ENCODE measurements at regions not wholly inside any gene's neighbourhood (a gene's known extent, or its start where the extent isn't known, plus 50 kb on each side); places are given as distances from the start of the nearest gene placed in this dataset.

GRCh38 chr9:12461763-12462460 lies 231.3 kb upstream of the TYRP1 start:
- no peak for ATAC-seq (ENCODE audit: poor library complexity)
- DNase-seq, result no peak
- intact Hi-C loops (cut with DNase I), result no loop called here

DNA sequence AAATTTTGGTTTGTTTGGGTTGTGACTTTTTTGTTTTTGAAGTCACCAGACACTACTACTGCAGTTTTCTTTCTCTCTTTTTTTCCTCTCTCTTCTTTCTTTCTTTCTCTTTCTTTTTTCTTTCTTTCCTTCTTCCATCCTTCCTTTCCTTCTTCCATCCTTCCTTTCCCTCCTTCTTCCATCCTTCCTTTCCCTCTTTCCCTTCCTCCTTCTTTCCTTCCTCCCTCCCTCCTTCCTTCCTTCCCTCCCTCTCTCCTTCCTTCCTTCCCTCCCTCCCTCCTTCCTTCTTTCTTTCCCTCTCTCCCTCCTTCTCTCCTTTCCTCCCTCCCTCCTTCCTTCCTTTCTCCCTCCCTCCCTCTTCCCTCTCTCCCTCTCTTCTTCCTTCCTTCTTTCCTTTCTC lies 230.3 kb upstream of the TYRP1 start:
- intact Hi-C loops (cut with DNase I), result no loop called here
- ATAC-seq (ENCODE audit: poor library complexity) (no peak), DNase-seq (no peak)

DNA sequence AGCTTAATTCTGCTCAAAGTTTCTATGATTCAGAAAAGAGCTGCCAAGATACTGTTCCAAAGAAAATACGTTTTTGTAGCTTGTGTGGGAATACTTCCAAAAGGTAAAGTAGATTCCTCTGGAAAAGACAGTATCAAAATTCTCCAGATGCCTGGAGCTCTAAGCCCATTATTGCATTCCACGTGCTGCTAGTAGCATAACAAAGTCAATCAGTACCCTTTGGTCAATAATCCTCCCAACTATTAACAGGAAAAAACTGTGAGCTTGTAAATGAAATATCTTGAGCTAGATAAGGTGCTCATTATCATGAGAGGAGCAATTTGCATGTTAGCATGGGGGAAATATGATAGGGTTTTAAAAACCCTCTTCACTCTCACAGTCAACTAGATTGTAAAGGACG lies 229.5 kb upstream of the TYRP1 start:
- DNase-seq (no peak), ATAC-seq (ENCODE audit: poor library complexity) (no peak)
- intact Hi-C loops (cut with DNase I), result no loop called here

DNA sequence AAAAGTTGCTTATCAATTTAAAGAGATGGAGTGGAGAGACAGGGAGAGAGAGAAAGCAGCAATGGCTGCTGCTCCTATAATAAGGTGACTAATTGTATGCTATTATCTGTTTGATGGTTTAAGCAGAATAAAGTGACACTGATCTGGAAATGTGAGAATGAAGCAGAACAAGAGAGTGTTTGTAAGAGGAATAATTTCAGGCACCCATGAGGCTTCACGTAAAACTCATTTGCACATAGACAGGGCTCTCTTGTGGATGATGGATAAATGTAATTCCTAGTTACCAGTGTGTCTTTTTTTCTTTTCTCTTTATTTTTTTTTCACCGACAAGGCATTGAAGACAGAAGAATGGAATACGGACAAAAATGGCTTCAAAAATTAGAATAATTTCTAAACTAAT lies 228.8 kb upstream of the TYRP1 start:
- ATAC-seq (ENCODE audit: poor library complexity), result no peak
- no peak for DNase-seq
- intact Hi-C loops (cut with DNase I), result no loop called here

- DNase-seq (no peak), ATAC-seq (ENCODE audit: poor library complexity) (no peak)
- intact Hi-C loops (cut with DNase I), result no loop called here
Measured at GRCh38 chr9:12464910-12465512, 228.2 kb upstream of the TYRP1 start.

DNA sequence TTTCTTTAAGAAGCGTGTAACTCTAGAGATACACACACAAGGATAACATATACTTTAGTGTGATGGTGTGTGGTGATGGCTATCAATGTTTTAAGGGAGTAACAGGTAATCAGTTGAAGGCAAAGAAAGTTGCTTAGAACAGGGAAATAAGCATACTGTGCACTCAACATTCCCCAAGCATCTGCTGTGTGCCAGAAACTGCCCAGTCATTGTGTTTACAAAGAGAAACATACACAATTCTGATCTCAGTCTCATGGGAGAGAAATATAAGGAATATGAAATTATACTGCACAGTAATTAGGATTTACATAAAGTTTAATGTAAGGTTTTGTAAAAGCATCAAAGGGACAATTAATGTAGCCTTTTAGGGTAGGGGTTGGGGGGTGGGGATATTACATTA lies 224.1 kb upstream of the TYRP1 start:
- DNase-seq (no peak), ATAC-seq (ENCODE audit: poor library complexity) (no peak)
- intact Hi-C loops (cut with DNase I), result no loop called here

DNA sequence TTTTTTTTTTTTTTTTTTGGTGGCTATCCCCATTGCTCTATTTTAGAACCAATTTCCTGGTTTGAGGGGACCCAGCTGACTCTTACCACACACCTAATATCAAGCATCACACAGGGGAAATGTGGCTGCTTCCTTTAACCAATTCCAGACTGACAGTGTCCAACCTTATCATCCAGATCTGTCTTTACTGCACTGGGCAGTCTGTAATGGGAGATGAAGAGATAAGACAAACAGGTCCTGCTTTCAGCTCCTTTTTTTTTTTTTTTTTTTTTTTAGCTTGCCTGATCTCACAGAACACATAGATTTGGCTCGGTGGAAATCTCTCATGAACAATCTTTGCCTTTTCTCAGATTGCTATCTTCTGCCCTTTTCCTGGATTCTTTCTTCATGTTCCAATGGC lies 198.8 kb upstream of the TYRP1 start:
- no peak for DNase-seq
- ATAC-seq (ENCODE audit: poor library complexity), result no peak

DNA sequence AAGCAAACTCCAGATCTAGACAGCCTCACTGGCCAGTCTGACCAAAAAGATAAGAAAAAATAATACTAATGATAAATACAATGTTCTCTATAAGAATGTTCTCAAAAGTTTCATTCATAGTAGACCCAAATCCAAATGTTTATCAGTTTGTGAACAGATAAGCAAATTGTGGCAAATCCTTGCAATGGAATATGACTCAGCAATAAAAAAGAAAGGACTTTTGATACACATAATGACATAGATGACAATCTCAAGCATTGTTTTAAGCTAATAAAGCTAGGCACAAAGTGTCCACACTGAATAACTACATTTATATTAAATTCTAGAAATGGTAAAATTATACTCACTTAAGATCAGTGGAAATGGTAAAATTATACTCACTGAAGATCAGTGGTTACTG lies 195.4 kb upstream of the TYRP1 start:
- ATAC-seq (ENCODE audit: poor library complexity) (no peak), DNase-seq (no peak)
- intact Hi-C loops (cut with DNase I), result no loop called here

More for the DNA sequence above, 198.8 kb upstream of the TYRP1 start:
- intact Hi-C loops (cut with DNase I), result no loop called here

DNA sequence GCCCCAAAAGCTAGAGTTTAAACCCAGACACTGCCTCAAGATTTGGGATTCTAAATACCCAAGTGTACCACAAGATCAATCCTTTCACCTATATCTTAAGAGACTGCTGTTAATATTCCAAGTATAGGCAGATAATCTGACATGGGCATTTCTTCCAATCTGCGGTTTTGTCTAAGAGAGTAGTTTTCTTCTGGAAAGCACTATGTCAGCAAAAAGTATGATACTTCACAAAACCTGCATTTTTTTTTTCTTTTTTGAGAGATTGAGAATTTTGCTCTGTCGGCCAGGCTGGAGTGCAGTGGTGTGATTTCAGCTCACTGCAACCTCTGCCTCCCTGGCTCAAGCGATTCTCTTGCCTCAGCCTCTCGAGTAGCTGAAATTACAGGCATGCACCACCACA lies 190.7 kb upstream of the TYRP1 start:
- DNase-seq, result no peak
- ATAC-seq (ENCODE audit: poor library complexity), result no peak
- intact Hi-C loops (cut with DNase I), result no loop called here

GRCh38 chr9:12503606-12504122 lies 189.5 kb upstream of the TYRP1 start:
- intact Hi-C loops (cut with DNase I), result no loop called here
- DNase-seq, result no peak
- ATAC-seq (ENCODE audit: poor library complexity), result no peak

DNA sequence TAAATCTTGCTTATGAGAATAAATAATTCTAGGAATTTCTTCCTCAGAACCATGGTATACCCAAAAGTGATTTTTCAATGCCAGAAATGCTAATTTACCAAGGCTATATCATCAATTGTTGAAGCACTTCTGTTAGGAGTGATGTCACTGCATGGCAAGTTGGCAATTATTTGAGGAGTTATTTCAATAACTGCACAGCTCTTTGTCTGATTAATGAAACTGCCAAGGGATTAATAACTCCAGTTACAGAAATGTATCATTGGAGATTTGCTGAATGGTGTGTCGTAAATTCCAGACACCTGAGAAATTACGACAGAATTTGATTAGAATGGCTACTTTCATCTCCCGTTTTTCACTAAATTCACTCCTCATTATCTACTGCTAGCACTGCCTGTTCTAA lies 182.6 kb upstream of the TYRP1 start:
- DNase-seq (no peak), ATAC-seq (ENCODE audit: poor library complexity) (no peak)
- intact Hi-C loops (cut with DNase I), result no loop called here

- no peak for DNase-seq
- no peak for ATAC-seq (ENCODE audit: poor library complexity)
- intact Hi-C loops (cut with DNase I), result no loop called here
Measured at GRCh38 chr9:12511726-12512125, 181.5 kb upstream of the TYRP1 start.

GRCh38 chr9:12516031-12516430 lies 177.2 kb upstream of the TYRP1 start:
- ATAC-seq (ENCODE audit: poor library complexity) (no peak), DNase-seq (no peak)
- intact Hi-C loops (cut with DNase I), result no loop called here

DNA sequence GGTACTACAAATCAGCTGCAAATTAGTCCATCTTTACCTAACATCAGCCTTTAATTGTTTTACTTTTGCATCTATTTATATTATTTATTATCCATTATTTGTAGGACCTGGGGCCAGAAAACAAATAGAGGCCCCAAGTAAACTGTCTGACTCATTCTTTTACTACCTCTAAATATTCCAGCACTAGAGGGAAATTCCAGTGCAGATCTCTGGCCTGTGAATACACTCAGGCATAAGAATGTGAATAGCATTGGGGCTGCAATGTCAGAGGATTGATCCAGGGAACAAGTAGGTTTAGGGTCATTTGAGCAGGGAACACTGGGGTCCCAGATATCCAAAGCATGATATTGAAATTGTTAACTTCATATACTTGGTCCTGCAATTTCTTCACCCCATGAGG lies 176.6 kb upstream of the TYRP1 start:
- intact Hi-C loops (cut with DNase I), result no loop called here
- no peak for DNase-seq
- no peak for ATAC-seq (ENCODE audit: poor library complexity)

DNA sequence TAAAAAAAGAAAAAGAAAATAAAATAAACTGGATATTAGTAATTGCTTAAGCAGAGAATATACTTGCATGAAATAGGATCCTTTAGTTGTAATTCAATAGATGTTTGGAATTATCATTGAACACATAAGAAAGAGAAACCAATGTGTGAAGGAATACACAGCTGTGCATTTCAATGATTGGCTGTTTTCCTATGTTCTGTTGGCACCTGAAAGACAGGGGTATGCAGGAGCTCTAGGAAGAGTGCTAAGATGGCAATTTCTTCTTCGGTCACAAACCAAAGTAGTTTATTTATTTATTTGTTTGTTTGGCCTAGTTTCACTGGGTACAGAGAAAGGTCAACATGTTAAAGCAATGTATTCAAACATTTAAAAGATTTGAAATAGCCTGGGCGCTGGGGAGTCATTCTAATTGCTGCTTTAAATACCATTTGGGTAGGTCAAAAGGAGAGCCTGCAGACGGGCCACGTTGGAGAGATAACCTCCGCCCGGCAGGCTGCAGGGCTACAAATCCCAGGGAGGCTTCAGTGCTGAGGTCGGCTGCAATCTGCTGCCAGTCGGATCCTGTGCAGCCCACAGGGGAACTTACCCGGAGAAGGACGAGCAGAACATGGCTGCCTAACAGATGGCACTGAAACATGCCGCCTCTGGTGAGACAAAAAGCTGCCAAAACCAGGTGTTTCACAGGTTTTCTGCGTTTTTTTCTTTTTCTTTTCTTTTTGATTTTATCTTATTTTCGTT lies 154.2 kb upstream of the TYRP1 start:
- ATAC-seq (ENCODE audit: poor library complexity), result no peak
- intact Hi-C loops (cut with DNase I), result no loop called here
- no peak for DNase-seq

DNA sequence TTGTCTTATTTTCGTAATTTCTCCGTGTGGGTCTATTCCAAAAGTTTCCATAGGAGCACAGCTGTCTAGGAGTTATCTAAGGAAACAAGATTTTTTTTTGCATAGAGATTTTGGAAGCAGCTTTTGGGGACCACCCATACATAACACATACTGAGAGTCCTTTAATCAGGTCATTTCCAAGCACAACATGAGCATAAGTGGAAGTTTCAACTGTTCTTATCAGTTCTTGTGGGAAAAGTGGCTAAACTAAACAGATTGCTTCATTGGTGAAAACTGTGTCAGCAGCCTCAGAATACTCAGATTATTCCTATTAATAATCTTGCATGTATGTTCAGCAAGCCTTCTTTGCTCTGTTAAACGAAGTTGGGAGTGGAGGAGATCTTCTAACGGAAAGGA lies 153.6 kb upstream of the TYRP1 start:
- intact Hi-C loops (cut with DNase I), result no loop called here
- DNase-seq (no peak), ATAC-seq (ENCODE audit: poor library complexity) (no peak)

GRCh38 chr9:12544700-12545099 lies 148.5 kb upstream of the TYRP1 start:
- intact Hi-C loops (cut with DNase I), result no loop called here
- DNase-seq, result no peak
- ATAC-seq (ENCODE audit: poor library complexity), result no peak

GRCh38 chr9:12554636-12555035 lies 138.5 kb upstream of the TYRP1 start:
- ATAC-seq (ENCODE audit: poor library complexity) (no peak), DNase-seq (no peak)
- intact Hi-C loops (cut with DNase I), result no loop called here

GRCh38 chr9:12566404-12567090 lies 126.6 kb upstream of the TYRP1 start:
- intact Hi-C loops (cut with DNase I), result no loop called here
- no peak for ATAC-seq (ENCODE audit: poor library complexity)
- DNase-seq, result no peak

All from Right ventricle myocardium superior (tissue), 1 donor.